ENCODE measurements at regions not wholly inside any gene's neighbourhood (a gene's known extent, or its start where the extent isn't known, plus 50 kb on each side); places are given as distances from the start of the nearest gene placed in this dataset.
A peak's percentile ranks its signal among the peaks of the same experiment; 100 is the strongest.

GRCh38 chr7:84664626-84665025, 470.0 kb upstream of the SEMA3A start (continued):
- no peak for TF ChIP-seq ZBTB33 (IDR thresholded peaks at IDR 0.05; ENCODE audit: borderline replicate concordance, low read depth)
- no peak for TF ChIP-seq USF2 (IDR thresholded peaks at IDR 0.05; ENCODE audit: borderline replicate concordance, low read depth, low read length)
- no peak for TF ChIP-seq NFIC (IDR thresholded peaks at IDR 0.05; ENCODE audit: borderline replicate concordance)
- TF ChIP-seq MEF2A (IDR thresholded peaks at IDR 0.05; ENCODE audit: borderline replicate concordance, low read depth), result no peak
- TF ChIP-seq EP300 (IDR thresholded peaks at IDR 0.05; ENCODE audit: borderline replicate concordance in 1 of 2, low read depth in 1 of 2, low read length in 1 of 2), result no peak

GRCh38 chr7:84663224-84663623, 468.6 kb upstream of the SEMA3A start:
- Histone ChIP-seq H3K9me3 (no peaks in the 10 kb centered on the region), H3K4me1 (ENCODE audit: control insufficient read depth in 1 of 2, insufficient read depth in 2 of 2, low read depth in 1 of 2, low read length in 1 of 2) (peaks cover 0 to 33% of the 10 kb centered on the region in 2 experiments; a peak in 3 of 4 replicates), H3K4me2 (peak overlapping the region; percentile 16; the same call in 1 of the 2 replicates), H2AFZ (ENCODE audit: low read depth) (peak overlapping the region; percentile 62; the same call in 1 of the 2 replicates), H3K27me3 (ENCODE audit: insufficient read depth) (no peaks in the 10 kb centered on the region), H3K4me3 (ENCODE audit: low read depth in 2 of 2, low read length in 1 of 2) (no peak overlapping the region), H3K27ac (ENCODE audit: low read depth in 2 of 2, low read length in 1 of 2) (no peak overlapping the region), H3K9ac (no peak overlapping the region), H3K9me2 (no peaks in the 10 kb centered on the region), H3K79me2 (ENCODE audit: insufficient read depth) (no peaks in the 10 kb centered on the region), H4K20me1 (ENCODE audit: insufficient read depth) (no peaks in the 10 kb centered on the region), H3K36me3 (replicated peaks in 1 of 2; ENCODE audit: control insufficient read depth in 1 of 2, insufficient read depth in 2 of 2, low read length in 1 of 2) (no peaks in the 10 kb centered on the region), H3F3A (replicated peaks; ENCODE audit: insufficient read depth) (no peaks in the 10 kb centered on the region)
- TF ChIP-seq ELF1 (IDR thresholded peaks at IDR 0.05) (no peak), NRF1 (IDR thresholded peaks at IDR 0.05; ENCODE audit: low read depth, low read length) (no peak), SMC3 (IDR thresholded peaks at IDR 0.05; ENCODE audit: low read depth, low read length) (no peak), USF1 (IDR thresholded peaks at IDR 0.05; ENCODE audit: borderline replicate concordance, low read depth) (no peak), JUND (IDR thresholded peaks at IDR 0.05) (no peak), RAD21 (IDR thresholded peaks at IDR 0.05; ENCODE audit: low read length) (no peak), CTCF (IDR thresholded peaks at IDR 0.05) (no peak), MAX (IDR thresholded peaks at IDR 0.05; ENCODE audit: low read depth) (no peak), MXI1 (IDR thresholded peaks at IDR 0.05; ENCODE audit: low read depth, low read length) (no peak), FOSL2 (IDR thresholded peaks at IDR 0.05; ENCODE audit: borderline replicate concordance, low read depth) (no peak), TAF1 (IDR thresholded peaks at IDR 0.05; ENCODE audit: borderline replicate concordance, low read depth, low read length) (no peak), CHD2 (IDR thresholded peaks at IDR 0.05; ENCODE audit: low read length, partially characterized antibody) (no peak), IRF3 (IDR thresholded peaks at IDR 0.05; ENCODE audit: low read depth, low read length) (no peak), FOXM1 (IDR thresholded peaks at IDR 0.05; ENCODE audit: low read depth) (no peak), YY1 (IDR thresholded peaks at IDR 0.05; ENCODE audit: low read depth) (no peak), EP300 (IDR thresholded peaks at IDR 0.05; ENCODE audit: borderline replicate concordance in 1 of 2, low read depth in 1 of 2, low read length in 1 of 2) (no peak)
- ChIA-PET CTCF (no interaction called here), POLR2A (no interaction called here)
- 98% methylated on average over 1 of the region's 1 CpG for WGBS (ENCODE audit: low lambda C conversion rate)
- no peak for DNase-seq
